Ovary (tissue), 7 donors: ENCODE measurements at regions not wholly inside any gene's neighbourhood (a gene's known extent, or its start where the extent isn't known, plus 50 kb on each side); places are given as distances from the start of the nearest gene placed in this dataset.

Experiments used
- DNase-seq, 5 donors: peaks; one replicate each; pipeline ENCODE4 v3.0.0-alpha.2; 2019 to 2020
- H3K27ac ChIP-seq, 2 donors: fragments of 200-600 bp; one replicate each; pipeline versions ENCODE4 v1.5.1 to v1.8.0; 2019 to 2022
- H3K27me3 ChIP-seq: fragments of 200-600 bp; one replicate; pipeline ENCODE4 v1.8.0; 2022
- H3K36me3 ChIP-seq: fragments of 200-600 bp; sonication (generic); one replicate; pipeline ENCODE4 v1.5.1; 2019
- H3K4me1 ChIP-seq: one replicate; pipeline ENCODE4 v1.8.1; 2013; ENCODE audit warnings: mild to moderate bottlenecking, moderate library complexity; ENCODE audit not compliant: insufficient read depth
- H3K4me3 ChIP-seq: fragments of 200-600 bp; sonication (generic); one replicate; pipeline ENCODE4 v1.5.1; 2017
- H3K9me3 ChIP-seq, 2 donors: fragments of 200-600 bp in 1 of 2; sonication (generic) in 1 of 2; one replicate each; pipeline versions ENCODE4 v1.5.1 to v1.8.1; 2013 to 2019; ENCODE audit warnings: mild to moderate bottlenecking in 1 of 2, moderate library complexity in 1 of 2
- CTCF ChIP-seq, 3 donors: fragments of 450-650 bp in 2 of 3; fragments of 200-600 bp in 1 of 3; IDR thresholded peaks; one replicate each; pipeline versions ENCODE4 v1.5.1 to v1.8.0; 2016 to 2022; ENCODE audit warnings: antibody characterized with exemption in 3 of 3, mild to moderate bottlenecking in 1 of 3
- EP300 ChIP-seq: sonication (generic); formaldehyde crosslinking; IDR thresholded peaks from one replicate; pipeline ENCODE4 v1.6.1; 2017; ENCODE audit warnings: antibody characterized with exemption
- POLR2A ChIP-seq: fragments of 450-650 bp; IDR thresholded peaks from one replicate; pipeline ENCODE4 v1.6.1; 2017; ENCODE audit warnings: antibody characterized with exemption, mild to moderate bottlenecking, moderate library complexity
- WGBS, 3 donors: extraction: QIAGEN DNeasy Blood & Tissue Kit in 1 of 3; methylation state at CpG; one replicate each; pipeline versions ENCODE4 v1.1.5 to v1.1.7; 2013 to 2017; 5-methylcytosine and 5-hydroxymethylcytosine counted together
- intact Hi-C, 4 donors: fragments of 100-400 bp; cut with DNase I; formaldehyde crosslinking; loops; one replicate each; pipeline versions ENCODE4 v1.11.0 to v1.15.1; 2022 to 2023
- donor health status: DM: no; HTN: no; CAD: no; lungs with moderate emphysema.
- donor health status: DM: no; HTN: no; CAD: no.
- donor health status: Bipolar disorder and iron deficiency.
- donor health status: DM: no; HTN: no; CAD: no.
- donor health status: DM: yes; HTN: yes; CAD: no.

- no peak for TF ChIP-seq CTCF (IDR thresholded peaks at IDR 0.05)
- no peak for TF ChIP-seq EP300
- TF ChIP-seq POLR2A: no peak
- H3K27ac ChIP-seq: no peak overlapping the region
- WGBS, 3 donors: 85 to 90% (median 86%) methylated on average over 7 of the region's 7 CpGs
- H3K4me3 ChIP-seq: no peak overlapping the region
- no peaks in the 10 kb centered on the region for H3K4me1 ChIP-seq
- no peaks in the 10 kb centered on the region for H3K27me3 ChIP-seq
- H3K9me3 ChIP-seq: no peaks in the 10 kb centered on the region
- no peak for DNase-seq
- intact Hi-C loops: no loop called here
- no peaks in the 10 kb centered on the region for H3K36me3 ChIP-seq
Observed at GRCh38 chr1:4433075-4433474, 221.3 kb upstream of the AJAP1 start.

GRCh38 chr1:4444086-4444485, 210.3 kb upstream of the AJAP1 start:
- DNase-seq: no peak
- Histone ChIP-seq H3K4me1 (no peaks in the 10 kb centered on the region), H3K9me3 (no peaks in the 10 kb centered on the region), H3K27ac (no peak overlapping the region), H3K36me3 (no peaks in the 10 kb centered on the region), H3K4me3 (no peak overlapping the region), H3K27me3 (no peaks in the 10 kb centered on the region)
- 70 to 75% (median 74%) methylated on average over 5 of the region's 5 CpGs for WGBS, 3 donors
- TF ChIP-seq POLR2A (no peak), CTCF (IDR thresholded peaks at IDR 0.05) (no peak), EP300 (no peak)
- intact Hi-C loops: no loop called here

- Histone ChIP-seq H3K4me3 (no peak overlapping the region), H3K27me3 (no peaks in the 10 kb centered on the region), H3K4me1 (no peaks in the 10 kb centered on the region), H3K27ac (no peak overlapping the region), H3K9me3 (no peaks in the 10 kb centered on the region), H3K36me3 (no peaks in the 10 kb centered on the region)
- no peak for DNase-seq
- no peak for TF ChIP-seq EP300
- TF ChIP-seq POLR2A: no peak
- TF ChIP-seq CTCF (IDR thresholded peaks at IDR 0.05): no peak
- intact Hi-C loops: no loop called here
- 46 to 59% (median 58%) methylated on average over 11 of the region's 11 CpGs for WGBS, 3 donors
Observed at GRCh38 chr1:4447778-4448420, 206.5 kb upstream of the AJAP1 start.

GRCh38 chr1:4449972-4450371, 204.4 kb upstream of the AJAP1 start:
- Histone ChIP-seq H3K36me3 (no peaks in the 10 kb centered on the region), H3K27me3 (no peaks in the 10 kb centered on the region), H3K4me3 (no peak overlapping the region), H3K9me3 (no peaks in the 10 kb centered on the region), H3K4me1 (no peaks in the 10 kb centered on the region), H3K27ac (no peak overlapping the region)
- TF ChIP-seq CTCF (IDR thresholded peaks at IDR 0.05): no peak
- no peak for TF ChIP-seq POLR2A
- no peak for TF ChIP-seq EP300
- DNase-seq: no peak
- 77 to 82% (median 79%) methylated on average over 5 of the region's 5 CpGs for WGBS, 3 donors
- intact Hi-C loops: no loop called here
